NCI-H1105 (cell line): ENCODE measurements at regions not wholly inside any gene's neighbourhood (a gene's known extent, or its start where the extent isn't known, plus 50 kb on each side); places are given as distances from the start of the nearest gene placed in this dataset.

Source experiments
- DNase-seq: peaks from one replicate; lab custom pipeline; 2025; lab: John Stamatoyannopoulos, UW

GRCh38 chr11:134576286-134576685 lies 164.2 kb upstream of the B3GAT1 start:
- DNase-seq: no peak

DNA sequence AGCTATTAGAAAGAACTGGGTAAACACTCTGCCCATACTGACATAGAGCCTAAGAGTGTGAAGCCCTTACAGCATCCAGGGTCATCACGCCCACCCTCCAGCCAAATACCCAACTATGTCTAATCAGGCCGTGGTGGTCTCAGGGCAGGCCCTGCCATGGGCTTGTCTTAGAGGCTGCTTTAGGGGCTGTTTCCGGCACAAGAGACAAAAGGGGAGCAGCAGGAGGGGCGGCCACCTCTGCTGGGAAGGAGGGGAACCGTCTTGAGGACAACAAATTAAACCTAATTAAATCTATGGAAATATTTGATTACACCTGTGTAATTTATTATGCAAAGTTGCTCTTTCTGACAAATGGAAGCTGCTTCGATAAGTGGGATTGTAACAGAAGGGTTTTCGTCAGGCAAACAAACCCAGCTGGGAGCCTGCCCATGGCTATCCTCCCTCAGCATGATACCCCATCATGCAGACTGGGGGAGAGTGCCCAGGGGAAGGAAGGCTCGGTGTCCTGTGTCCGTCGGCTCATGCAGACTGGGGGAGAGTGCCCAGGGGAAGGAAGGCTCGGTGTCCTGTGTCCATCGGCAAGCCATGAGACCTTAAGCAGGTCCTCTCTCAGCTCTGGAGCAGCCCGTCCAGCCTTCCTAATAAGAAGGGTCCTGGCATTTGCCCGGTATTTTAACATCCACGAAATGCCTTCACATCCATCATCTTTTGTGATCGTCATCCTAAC lies 163.6 kb upstream of the B3GAT1 start:
- no peak for DNase-seq

- DNase-seq: no peak
Measured at GRCh38 chr11:134574947-134575346, 162.9 kb upstream of the B3GAT1 start.

DNA sequence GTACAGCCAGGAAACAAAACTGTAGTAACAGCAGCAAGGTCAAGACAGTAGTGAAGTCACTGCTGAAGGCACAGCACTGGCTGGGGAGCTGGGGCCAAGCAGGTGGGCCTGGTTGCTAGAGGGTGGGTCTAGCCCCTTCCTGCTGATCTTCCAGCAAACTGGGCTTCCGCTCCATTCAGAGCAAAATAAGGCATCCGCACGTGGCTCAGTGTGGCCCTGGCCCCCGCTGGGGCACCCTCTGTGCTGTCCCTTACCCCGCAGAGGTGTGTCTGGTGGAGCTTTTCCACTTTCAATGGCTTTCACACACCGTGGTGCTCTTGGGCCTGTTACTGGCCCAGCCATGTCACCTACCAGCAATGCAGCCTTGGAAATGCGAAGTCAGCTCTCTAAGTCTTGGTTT lies 162.4 kb upstream of the B3GAT1 start:
- DNase-seq: no peak

GRCh38 chr11:134573857-134574256 lies 161.8 kb upstream of the B3GAT1 start:
- DNase-seq: no peak

DNA sequence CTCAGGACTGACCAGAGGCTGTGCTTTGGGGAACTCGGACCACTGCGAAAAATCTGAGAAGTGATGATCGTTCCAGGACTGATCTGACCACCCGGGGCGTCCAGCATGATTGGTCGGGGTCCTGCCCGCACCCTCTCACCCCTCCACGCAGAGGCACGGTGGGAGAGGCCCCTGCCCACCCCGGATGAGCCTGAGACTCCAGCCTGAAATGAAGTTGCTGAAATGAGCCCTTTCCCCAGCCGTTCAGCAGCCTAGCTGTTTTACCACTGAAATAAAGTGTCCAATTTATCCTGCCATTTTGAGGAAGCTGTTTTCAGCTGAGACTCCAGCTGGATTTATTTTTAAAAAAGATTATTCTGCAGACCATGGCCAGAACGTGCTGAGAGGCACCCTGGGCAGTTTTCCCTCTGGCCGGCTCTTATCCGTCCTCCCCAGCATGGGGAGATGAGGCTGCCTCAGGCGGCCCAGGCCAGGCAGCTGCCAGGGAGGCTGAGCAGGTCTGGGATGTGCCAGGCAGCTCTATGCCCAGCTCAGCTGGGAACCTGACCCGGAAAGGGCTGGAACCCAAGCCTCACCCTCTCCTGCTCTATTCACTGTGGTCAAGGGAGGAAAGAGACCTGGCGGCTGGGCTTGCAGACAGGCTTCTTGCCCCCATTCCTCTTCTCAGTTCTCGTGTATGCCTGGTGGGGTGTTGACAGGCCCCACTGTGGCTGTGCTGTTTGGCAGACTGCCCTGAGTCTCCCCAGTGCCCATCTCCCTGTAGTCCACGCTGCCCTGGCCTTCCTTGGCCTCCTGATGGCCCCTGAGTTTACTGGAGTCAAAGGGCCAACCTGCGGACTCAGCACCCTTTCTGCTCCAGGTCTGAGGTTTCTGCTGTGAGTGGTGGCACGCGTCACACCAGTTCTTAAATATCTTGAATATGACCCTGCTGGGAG lies 161.0 kb upstream of the B3GAT1 start:
- no peak for DNase-seq

DNA sequence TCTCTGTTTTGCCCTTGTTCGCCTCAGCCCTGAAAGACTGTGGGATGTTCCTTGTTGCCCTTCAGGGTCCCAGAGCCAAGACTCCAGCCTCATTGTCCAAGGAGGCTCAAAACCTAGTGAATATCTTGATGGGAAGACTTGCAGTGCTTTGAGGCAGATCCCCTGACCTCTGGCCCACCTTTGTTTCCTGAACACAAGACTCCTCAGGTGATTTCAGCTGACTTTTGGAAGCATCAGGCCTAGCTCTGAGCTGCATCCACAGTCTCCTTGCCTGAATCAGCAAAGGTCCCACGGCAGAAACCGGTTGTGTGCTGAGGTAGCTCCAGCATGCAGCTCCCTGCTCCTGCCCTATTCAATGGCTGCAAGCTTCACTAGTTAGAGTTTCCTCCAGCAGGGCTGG lies 159.3 kb upstream of the B3GAT1 start:
- DNase-seq: no peak

DNA sequence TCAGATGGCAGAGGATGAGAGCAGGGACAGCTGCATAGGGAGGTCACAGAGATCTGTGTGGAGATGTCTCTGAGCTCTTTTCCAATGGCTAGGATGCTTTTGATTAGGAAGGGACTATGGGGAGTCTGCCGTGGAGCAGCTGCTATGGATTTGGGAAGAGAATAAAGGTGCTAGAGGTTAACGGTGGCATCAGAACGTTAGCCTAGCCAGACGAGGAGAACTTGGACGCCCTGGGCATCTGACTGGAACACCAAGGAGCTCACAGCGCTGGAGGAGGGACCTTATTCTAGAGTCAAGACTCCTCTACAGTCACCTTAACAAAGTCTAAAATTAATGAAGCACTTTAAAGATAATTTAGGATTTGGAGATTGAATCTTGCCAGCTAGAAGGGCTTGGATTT lies 157.2 kb upstream of the B3GAT1 start:
- DNase-seq: no peak

GRCh38 chr11:134566311-134566710 lies 154.3 kb upstream of the B3GAT1 start:
- DNase-seq: no peak

GRCh38 chr11:134565343-134565891 lies 153.4 kb upstream of the B3GAT1 start:
- no peak for DNase-seq

GRCh38 chr11:134564472-134565200 lies 152.6 kb upstream of the B3GAT1 start:
- DNase-seq: no peak

GRCh38 chr11:134562941-134563471 lies 151.0 kb upstream of the B3GAT1 start:
- no peak for DNase-seq

DNA sequence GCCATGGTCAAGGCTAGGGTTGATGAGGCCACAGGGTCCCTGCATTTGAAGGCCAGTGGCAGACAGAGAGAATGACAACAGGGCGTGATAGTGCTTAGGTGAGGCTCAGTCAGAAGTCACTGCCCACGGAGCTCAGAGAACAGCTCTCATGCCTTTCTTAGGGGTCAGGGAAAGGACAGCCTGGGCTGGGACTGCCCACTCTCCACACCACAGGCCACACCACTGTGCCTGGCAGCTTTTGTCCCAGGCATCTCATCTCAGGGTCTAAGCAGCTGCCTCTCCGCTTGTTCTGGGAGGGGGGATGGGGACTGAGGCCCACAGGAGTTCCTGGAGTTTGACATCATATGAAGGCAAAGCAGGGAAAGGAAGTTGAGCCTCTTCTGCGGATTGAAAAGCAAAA lies 150.2 kb upstream of the B3GAT1 start:
- no peak for DNase-seq

GRCh38 chr11:134561331-134561720 lies 149.3 kb upstream of the B3GAT1 start:
- no peak for DNase-seq

- no peak for DNase-seq
Measured at GRCh38 chr11:134560566-134561330, 148.7 kb upstream of the B3GAT1 start.

GRCh38 chr11:134560066-134560465 lies 148.0 kb upstream of the B3GAT1 start:
- DNase-seq: no peak

GRCh38 chr11:134559602-134559962 lies 147.5 kb upstream of the B3GAT1 start:
- DNase-seq: no peak

DNA sequence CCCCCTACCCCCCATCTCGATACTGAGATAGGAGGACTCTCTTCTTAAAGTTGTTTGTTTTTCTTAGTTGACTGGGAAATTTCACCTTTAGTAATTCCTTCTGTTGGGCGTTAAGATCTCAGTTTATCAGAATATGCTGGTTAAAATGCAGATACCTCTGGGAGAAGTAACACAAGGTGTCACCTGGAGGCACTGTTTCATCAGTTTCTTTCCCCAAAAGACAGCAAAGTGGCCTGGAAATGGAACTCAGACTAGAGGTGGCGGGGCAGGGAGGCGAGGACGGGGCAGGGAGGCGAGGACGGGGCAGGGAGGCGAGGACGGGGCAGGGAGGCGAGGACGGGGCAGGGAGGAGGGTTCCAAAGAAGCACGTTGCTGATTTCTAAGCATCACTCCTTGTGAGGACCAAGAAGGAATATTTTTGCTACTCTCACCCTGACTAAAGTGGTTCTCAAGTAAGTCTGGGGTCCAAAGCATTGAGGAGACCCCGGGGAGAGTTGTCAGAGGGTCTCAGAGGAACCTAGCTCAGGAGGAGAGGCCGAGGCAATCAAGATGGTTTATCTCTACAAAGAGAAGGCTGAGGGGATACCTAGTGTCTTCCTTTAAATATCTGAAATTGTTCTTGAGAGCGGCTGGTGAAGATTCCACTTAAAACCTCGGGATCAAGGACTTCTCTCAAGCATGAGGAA lies 147.0 kb upstream of the B3GAT1 start:
- DNase-seq: no peak

DNA sequence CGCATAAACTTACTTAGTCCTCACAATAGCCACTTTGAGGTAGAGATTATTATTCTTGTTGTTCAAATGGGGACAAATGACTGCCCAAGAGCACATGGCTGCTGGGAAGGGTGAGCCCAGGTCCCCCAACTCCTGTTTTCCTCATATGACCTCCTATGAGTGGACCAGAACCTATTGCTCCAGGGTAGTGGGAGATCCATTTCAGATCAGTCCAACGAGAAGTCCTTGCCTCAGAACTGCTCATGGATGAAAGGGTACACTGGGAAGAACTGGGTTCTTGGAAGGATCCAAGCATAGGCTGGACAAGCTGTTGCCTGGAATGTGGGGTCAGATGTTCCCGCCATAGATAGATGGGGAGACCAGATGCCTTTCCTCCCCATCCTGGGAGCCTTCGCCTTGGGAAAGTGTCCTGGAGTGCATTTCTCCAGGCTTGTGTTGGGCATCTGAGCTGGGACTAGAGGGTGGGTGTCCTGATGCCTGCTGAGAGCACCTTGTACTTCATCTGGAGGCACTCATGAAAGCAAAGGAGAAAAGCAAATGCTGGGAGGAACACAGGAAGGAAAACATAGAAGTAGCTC lies 146.3 kb upstream of the B3GAT1 start:
- no peak for DNase-seq

- no peak for DNase-seq
Measured at GRCh38 chr11:134557571-134558257, 145.7 kb upstream of the B3GAT1 start.
